ENCODE measurements at regions not wholly inside any gene's neighbourhood (a gene's known extent, or its start where the extent isn't known, plus 50 kb on each side); places are given as distances from the start of the nearest gene placed in this dataset.

DNA sequence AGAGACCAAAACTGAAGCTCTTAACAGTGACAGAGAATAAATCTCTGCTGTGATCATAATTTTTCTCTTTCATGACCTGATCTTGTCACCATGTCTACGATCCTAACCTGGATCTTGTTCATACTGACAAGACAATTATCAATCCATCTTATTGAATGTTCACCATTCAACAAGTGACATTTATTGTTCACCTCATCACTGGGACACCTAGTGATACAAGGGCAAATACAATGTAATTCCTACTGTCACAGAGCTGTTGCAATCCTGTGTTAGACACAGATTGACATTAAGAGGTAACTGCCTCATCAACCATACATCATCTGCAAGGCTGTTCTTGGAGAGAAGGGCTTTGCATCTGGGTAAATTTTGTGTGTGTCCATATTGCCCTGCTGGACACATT lies 942.4 kb upstream of the PRR20A start:
- TF ChIP-seq, protein P1, sequence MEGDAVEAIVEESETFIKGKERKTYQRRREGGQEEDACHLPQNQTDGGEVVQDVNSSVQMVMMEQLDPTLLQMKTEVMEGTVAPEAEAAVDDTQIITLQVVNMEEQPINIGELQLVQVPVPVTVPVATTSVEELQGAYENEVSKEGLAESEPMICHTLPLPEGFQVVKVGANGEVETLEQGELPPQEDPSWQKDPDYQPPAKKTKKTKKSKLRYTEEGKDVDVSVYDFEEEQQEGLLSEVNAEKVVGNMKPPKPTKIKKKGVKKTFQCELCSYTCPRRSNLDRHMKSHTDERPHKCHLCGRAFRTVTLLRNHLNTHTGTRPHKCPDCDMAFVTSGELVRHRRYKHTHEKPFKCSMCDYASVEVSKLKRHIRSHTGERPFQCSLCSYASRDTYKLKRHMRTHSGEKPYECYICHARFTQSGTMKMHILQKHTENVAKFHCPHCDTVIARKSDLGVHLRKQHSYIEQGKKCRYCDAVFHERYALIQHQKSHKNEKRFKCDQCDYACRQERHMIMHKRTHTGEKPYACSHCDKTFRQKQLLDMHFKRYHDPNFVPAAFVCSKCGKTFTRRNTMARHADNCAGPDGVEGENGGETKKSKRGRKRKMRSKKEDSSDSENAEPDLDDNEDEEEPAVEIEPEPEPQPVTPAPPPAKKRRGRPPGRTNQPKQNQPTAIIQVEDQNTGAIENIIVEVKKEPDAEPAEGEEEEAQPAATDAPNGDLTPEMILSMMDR (IDR thresholded peaks at IDR 0.05) = no peak
- TF ChIP-seq POLR2AphosphoS5 (IDR thresholded peaks at IDR 0.05) = no peak

Data from suprapubic skin (tissue), 3 donors.